GM10248 (cell line): ENCODE measurements at regions not wholly inside any gene's neighbourhood (a gene's known extent, or its start where the extent isn't known, plus 50 kb on each side); places are given as distances from the start of the nearest gene placed in this dataset.

Experiments used
- CTCF ChIA-PET: fragments of 300-600 bp; sonication (Branson Sonifier 250); formaldehyde crosslinking; extraction: SDS; loops from one replicate; lab custom pipeline; 2021; ENCODE audit warnings: antibody characterized with exemption; lab: Yijun Ruan, JAX
- POLR2A ChIA-PET: fragments of 350-650 bp; sonication (Branson Sonifier 250); formaldehyde crosslinking; extraction: SDS; loops from one replicate; lab custom pipeline; 2020; ENCODE audit warnings: antibody characterized with exemption; lab: Yijun Ruan, JAX
- DNase-seq: peaks from one replicate; pipeline ENCODE4 v3.0.0; 2012; ENCODE audit errors: extremely low spot score
- CTCF ChIP-seq: IDR thresholded peaks from 2 replicates; pipeline ENCODE4 v1.5.1; 2012; ENCODE audit warnings: mild to moderate bottlenecking, low read depth; ENCODE audit errors: extremely low read depth, missing control alignments, control extremely low read depth

GRCh38 chr5:41575110-41575779 is 64.8 kb upstream of the PLCXD3 start:
- POLR2A ChIA-PET = no interaction called here
- CTCF ChIA-PET = interaction anchor here (1.0 kb wide), 1 partner anchor 8 kb away, joined by 3 read pairs; no protein-coding TSS in a partner anchor
- DNase-seq = no peak
- no peak for TF ChIP-seq CTCF

GRCh38 chr5:41574391-41574790 is 64.0 kb upstream of the PLCXD3 start:
- DNase-seq = no peak
- CTCF ChIA-PET = interaction anchor here (1.0 kb wide), 1 partner anchor 9 kb away, joined by 3 read pairs; no protein-coding TSS in a partner anchor
- POLR2A ChIA-PET = no interaction called here
- TF ChIP-seq CTCF = no peak
